ENCODE measurements at regions not wholly inside any gene's neighbourhood (a gene's known extent, or its start where the extent isn't known, plus 50 kb on each side); places are given as distances from the start of the nearest gene placed in this dataset.

GRCh38 chr2:192558637-192559036, 363.9 kb upstream of the TMEFF2 start:
- TF ChIP-seq CTCF (conservative IDR thresholded peaks at IDR 0.05; ENCODE audit: low read length) = no peak
- no peak for TF ChIP-seq EZH2phosphoT487 (IDR thresholded peaks at IDR 0.05; ENCODE audit: borderline replicate concordance)
